ENCODE measurements at regions not wholly inside any gene's neighbourhood (a gene's known extent, or its start where the extent isn't known, plus 50 kb on each side); places are given as distances from the start of the nearest gene placed in this dataset.

- intact Hi-C loops (cut with micrococcal nuclease; ENCODE audit: unreplicated experiment) = no loop called here
- POLR2A ChIA-PET (ENCODE audit: low non-redundant PET) = no interaction called here
- Histone ChIP-seq H3K27ac (ENCODE audit: low read depth, low read length, poor library complexity, severe bottlenecking) (no peak overlapping the region), H3K4me1 (ENCODE audit: insufficient read depth, low read length, poor library complexity, severe bottlenecking) (peaks cover 68% of the 10 kb centered on the region), H3K36me3 (ENCODE audit: insufficient read depth, low read length, poor library complexity, severe bottlenecking) (no peaks in the 10 kb centered on the region), H3K27me3 (replicated peaks; ENCODE audit: insufficient read depth, low read depth, low read length, poor library complexity) (no peaks in the 10 kb centered on the region), H3K9me3 (ENCODE audit: low read depth, low read length, poor library complexity, severe bottlenecking) (no peaks in the 10 kb centered on the region), H3K4me3 (ENCODE audit: low read depth, low read length, poor library complexity, severe bottlenecking) (peak overlapping the region; percentile 10)
- DNase-seq (ENCODE audit: low spot score) = peak; percentile 44
- BruUV-seq (replicated peaks) = no TSS peak
- CTCF ChIA-PET = no interaction called here
- TF ChIP-seq CTCF (conservative IDR thresholded peaks at IDR 0.05; ENCODE audit: low read depth, low read length) = no peak
Observed at GRCh38 chr11:129251067-129251466, 58.9 kb upstream of the ARHGAP32 start.

- Histone ChIP-seq H3K9me3 (ENCODE audit: low read depth, low read length, poor library complexity, severe bottlenecking) (no peaks in the 10 kb centered on the region), H3K4me3 (ENCODE audit: low read depth, low read length, poor library complexity, severe bottlenecking) (no peak overlapping the region), H3K27me3 (replicated peaks; ENCODE audit: insufficient read depth, low read depth, low read length, poor library complexity) (no peaks in the 10 kb centered on the region), H3K27ac (ENCODE audit: low read depth, low read length, poor library complexity, severe bottlenecking) (peak overlapping the region; percentile 12), H3K36me3 (ENCODE audit: insufficient read depth, low read length, poor library complexity, severe bottlenecking) (no peaks in the 10 kb centered on the region), H3K4me1 (ENCODE audit: insufficient read depth, low read length, poor library complexity, severe bottlenecking) (peaks cover 68% of the 10 kb centered on the region)
- ChIA-PET POLR2A (ENCODE audit: low non-redundant PET) (interaction anchor here (0.6 kb wide), 1 partner anchor 26 kb away, joined by 3 read pairs; no protein-coding TSS in a partner anchor), CTCF (no interaction called here)
- DNase-seq (ENCODE audit: low spot score) = no peak
- intact Hi-C loops (cut with micrococcal nuclease; ENCODE audit: unreplicated experiment) = no loop called here
- TF ChIP-seq CTCF (conservative IDR thresholded peaks at IDR 0.05; ENCODE audit: low read depth, low read length) = no peak
- BruUV-seq (replicated peaks) = no TSS peak
Observed at GRCh38 chr11:129249923-129250322, 57.8 kb upstream of the ARHGAP32 start.

- no peak for TF ChIP-seq CTCF (conservative IDR thresholded peaks at IDR 0.05; ENCODE audit: low read depth, low read length)
- no peak for TF ChIP-seq EZH2 (IDR thresholded peaks at IDR 0.05; ENCODE audit: borderline replicate concordance, low read depth, low read length, poor library complexity, severe bottlenecking)
- Histone ChIP-seq H3K4me1 (ENCODE audit: insufficient read depth, low read length, poor library complexity, severe bottlenecking) (peaks cover 68% of the 10 kb centered on the region), H3K27me3 (replicated peaks; ENCODE audit: insufficient read depth, low read depth, low read length, poor library complexity) (no peaks in the 10 kb centered on the region), H3K36me3 (ENCODE audit: insufficient read depth, low read length, poor library complexity, severe bottlenecking) (no peaks in the 10 kb centered on the region), H3K27ac (ENCODE audit: low read depth, low read length, poor library complexity, severe bottlenecking) (peak overlapping the region; percentile 12), H3K9me3 (ENCODE audit: low read depth, low read length, poor library complexity, severe bottlenecking) (no peaks in the 10 kb centered on the region), H3K4me3 (ENCODE audit: low read depth, low read length, poor library complexity, severe bottlenecking) (no peak overlapping the region)
- intact Hi-C loops (cut with micrococcal nuclease; ENCODE audit: unreplicated experiment) = no loop called here
- peak; percentile 49 for DNase-seq (ENCODE audit: low spot score)
- ChIA-PET CTCF (no interaction called here), POLR2A (ENCODE audit: low non-redundant PET) (no interaction called here)
- BruUV-seq (replicated peaks) = no TSS peak
Observed at GRCh38 chr11:129249351-129249750, 57.2 kb upstream of the ARHGAP32 start.

All from A673 (cell line).